SK-MEL-5 (cell line): ENCODE measurements at regions not wholly inside any gene's neighbourhood (a gene's known extent, or its start where the extent isn't known, plus 50 kb on each side); places are given as distances from the start of the nearest gene placed in this dataset.
"Not testable (repeated sequence)": the region's sequence is repeated elsewhere in the genome, so short reads cannot be mapped to it uniquely, and the experiment has no call there.

Experiments used
- DNase-seq: peaks from one replicate; pipeline ENCODE4 v3.0.0-alpha.2; 2016; ENCODE audit warnings: low read depth, low spot score
- in situ Hi-C: cut with HindIII; loops from 2 replicates; pipeline ENCODE4 v1.10.0; 2016; ENCODE audit warnings: low sequenced_read_pairs, high pct_unique_total_duplicates, low pct_unique_long_range_greater_than_20kb

DNA sequence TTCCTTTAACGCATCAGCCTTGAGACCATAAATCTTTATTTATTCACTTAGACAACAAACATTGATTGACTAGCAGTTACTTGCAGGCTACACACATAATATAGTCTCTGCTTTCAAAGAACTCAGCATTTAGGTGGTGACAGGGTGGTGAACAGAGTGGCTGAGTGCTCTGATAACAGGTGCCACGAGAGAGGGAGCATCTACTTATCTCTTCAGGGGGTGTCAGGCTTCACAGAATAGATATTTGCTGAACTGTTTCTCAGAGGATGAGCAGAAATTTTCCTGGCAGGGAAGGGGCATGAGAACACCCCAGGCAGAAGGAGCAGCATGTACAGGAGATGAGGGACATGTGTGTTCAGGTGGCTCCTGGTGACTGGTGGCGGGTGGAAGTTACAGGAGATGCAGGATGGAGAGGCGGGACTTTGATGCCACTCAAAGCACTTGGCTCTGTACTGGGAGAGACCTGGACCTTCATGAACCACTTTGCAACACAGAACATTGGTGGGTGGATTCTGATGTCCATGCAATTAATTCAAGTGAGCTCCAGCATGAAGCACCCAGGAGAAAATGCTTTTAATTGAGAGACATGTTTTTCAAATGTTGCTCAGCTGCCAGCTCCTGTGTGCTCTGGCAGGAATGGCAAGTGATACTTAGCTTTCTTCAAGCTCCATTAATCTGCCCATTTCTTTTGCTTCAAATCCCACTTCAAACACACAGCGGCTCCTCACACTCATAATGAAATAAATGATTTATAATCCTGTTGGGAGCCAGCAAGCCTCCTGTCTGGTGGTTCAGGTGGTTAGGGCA lies 248.9 kb downstream of the MYCN start:
- DNase-seq, result no peak
- in situ Hi-C loops, result no loop called here

DNA sequence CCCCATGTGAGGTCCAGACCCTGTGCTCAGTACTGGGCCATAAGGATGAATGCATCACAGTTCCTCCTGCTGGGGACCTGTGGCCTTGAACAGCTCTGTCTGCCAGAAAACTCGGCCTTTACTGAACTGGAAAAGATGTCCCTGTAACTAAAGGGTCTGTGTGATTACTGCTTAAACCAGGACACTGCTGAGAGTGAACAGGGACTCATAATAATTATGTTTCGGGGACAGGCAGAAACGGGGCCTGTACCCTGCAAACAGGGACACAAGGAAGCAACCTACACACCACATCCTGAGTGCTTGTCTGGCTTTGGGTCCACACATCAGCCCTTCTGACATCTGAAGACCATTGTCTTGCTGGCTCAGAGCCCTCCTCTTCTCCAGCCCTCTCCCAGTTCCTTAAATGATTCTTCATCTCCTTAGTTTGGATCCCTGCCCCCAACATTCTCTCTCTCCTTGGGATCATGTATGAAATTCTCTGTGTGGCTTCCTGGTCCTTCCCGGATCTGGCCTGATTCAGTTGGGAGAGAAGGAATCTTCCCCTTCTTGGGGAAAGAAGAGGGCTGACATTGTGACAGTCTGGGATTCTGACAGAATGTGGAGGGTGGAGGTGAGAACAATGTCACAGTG lies 248.0 kb downstream of the MYCN start:
- in situ Hi-C loops, result no loop called here
- DNase-seq, result no peak

DNA sequence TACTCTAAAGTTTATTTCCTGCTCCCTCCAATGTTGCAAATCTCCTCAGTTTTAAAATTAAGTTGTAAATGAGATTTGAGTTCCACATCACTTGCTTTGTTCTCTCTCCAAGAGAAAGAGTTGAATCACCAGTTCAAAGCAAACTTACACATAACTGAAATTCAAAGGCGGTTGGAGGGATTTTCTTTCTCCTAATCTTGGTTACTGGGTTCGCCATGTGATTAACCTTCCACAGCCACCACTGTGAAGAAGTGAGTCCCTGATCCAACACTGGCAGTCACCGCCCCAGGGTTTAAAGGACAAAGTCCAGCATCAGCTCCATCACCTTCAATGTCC lies 247.1 kb downstream of the MYCN start:
- in situ Hi-C loops, result no loop called here
- DNase-seq, result no peak

DNA sequence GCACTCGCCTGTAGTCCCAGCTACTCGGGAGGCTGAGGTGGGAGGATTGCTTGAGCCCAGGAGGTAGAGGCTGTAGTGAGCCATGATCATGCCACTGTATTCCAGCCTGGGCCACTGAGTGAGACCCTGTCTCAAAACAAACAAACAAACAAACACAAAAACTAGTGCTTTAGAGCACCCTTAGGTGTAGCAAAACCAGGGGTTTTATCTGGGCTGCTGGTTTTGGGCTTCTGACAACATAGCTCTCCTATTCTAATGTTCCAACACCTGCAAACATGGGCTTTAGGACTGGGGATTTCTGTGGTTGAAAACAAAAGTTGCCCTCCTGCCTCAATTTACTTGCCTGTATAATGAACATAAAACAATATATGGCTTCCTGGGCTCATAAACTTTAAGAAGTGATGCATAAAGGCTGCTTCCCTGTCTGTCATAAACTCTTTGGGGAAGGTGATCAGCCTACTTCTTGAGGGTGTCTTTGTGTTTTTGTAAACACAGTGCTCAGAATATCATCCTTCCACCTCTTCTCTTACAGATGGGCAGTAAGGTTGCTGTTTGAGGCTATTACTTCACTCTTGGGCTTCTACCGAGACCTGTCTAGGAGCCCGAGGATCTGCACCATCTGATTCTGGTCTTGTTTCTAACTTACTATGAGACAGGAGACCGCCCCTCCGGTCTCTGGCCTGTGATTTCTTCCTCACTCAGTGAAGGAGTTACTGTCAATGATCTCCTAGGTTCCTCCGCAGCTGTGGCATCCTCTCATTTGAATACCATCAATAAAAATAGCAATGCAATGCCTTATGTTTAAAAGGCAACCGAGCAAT lies 246.5 kb downstream of the MYCN start:
- in situ Hi-C loops, result no loop called here
- no peak for DNase-seq

DNA sequence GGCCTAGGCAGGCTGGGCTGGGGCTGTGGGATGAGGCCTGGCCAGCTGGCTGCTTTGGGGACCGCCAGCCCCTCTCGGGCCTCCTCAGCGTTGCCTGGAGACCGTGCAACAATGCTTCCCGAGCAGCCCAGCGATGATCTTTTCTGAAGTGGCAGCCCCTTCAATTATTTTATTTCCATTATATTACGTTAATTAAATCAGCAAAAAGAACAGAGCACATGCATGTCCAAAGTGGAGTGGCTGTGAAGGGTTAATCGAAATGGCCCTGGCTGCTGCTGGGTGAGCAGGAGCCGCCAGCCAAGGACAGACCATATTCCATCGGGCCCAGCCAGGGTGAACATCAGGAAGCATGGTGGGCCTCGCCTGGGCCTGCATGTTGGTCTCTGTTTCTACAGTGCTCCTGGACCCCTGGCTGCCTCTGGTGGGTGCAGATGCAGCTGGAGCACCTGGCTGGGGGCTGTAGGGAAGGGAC lies 245.5 kb downstream of the MYCN start:
- in situ Hi-C loops, result no loop called here

DNA sequence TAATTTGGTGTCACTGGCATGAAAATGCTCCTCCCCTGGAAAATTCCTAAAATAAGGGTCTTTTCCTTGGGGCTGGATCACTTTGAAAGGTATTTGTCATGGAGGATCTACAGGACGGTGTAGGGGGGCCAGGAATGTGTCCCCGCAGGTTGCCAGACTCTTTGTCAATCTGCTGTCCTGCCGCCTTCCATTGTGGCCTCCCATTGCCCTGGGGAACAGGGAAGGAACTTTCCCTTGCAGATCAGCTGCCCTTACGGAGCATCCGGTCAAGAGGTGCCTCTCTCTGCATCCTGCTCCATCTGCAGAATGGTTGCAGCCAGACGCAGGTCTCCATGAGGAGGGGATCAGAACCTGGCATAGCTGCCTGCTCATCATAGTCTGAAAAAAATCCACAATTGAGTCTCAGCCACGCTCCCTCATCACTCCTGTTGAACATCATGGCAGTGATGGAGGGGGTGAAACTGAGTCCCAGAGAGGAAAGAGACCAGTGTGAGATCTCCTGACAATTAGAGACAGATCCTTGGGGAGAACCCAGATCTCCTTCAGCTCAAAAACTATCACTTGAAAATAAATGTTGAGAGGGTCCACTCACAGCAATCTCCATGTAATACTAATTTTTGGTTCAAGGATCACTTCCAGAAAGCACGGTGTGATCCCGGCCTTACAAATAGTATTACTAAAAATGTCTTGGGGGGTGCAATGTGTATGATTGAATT lies 244.8 kb downstream of the MYCN start:
- in situ Hi-C loops, result no loop called here

More for the DNA sequence above, 245.5 kb downstream of the MYCN start:
- no peak for DNase-seq

DNA sequence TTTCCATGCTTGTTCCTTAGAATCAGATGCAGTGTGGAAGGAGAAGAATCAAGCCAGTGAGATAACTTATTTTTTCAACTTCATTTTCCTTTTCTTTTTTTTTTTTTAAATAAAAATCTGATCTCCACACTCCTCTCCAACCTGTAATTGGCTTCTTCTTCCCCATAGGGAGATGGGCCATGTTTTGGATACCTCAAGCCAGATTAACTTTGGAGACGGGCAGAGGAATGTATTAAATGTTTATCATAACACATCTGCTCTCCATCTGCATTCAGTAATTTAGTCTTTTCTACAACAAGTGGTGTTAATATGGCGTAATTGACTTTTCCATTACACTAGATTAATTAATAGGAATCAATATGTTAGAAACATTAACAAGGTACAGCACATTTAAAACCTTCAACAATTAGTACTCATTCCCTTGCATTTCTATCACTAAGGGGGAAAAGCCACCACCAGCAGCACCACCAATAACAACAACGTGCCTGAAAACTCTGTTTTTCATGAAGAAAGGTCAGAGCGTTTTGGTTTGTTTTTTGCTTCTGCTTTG lies 244.1 kb downstream of the MYCN start:
- no peak for DNase-seq
- in situ Hi-C loops, result no loop called here

More for the DNA sequence above, 244.8 kb downstream of the MYCN start:
- no peak for DNase-seq

DNA sequence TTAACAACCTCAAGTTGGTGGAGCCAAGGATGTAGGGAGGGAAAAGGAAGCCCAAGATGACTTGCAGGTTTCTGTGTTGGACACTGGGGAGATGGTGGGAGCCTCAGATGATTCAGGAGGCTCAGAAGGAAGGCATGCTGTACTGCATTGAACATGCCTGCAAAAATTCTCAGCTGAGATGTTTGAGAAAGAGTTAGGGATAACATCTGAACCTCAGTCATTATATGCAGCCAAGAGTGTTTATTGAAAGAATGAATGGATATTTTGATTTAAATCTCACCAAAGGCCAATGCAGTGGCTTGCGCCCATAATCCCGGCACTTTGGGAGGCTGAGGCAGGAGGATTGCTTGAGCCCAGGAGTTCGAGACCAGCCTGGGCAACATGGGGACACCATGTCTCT lies 243.0 kb downstream of the MYCN start:
- no peak for DNase-seq
- in situ Hi-C loops, result no loop called here

DNA sequence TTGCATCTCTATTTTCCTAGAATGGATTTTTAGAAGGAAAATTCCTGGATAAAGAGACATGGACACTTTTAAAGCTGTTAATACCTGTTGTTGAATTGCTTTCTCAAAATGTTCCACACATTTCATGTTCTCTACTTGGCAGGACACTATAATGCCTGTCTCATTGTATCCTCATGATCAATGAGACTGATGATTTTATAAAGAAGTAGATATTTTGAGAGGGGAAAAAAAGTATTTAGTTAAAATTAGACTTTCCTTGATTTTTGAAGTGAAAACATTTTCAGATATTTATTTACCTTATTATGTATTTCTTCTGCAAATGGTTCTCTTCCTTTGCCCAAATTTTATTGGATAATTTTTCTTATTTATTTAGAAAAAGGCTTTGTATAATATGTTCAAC lies 242.5 kb downstream of the MYCN start:
- in situ Hi-C loops, result no loop called here
- no peak for DNase-seq

DNA sequence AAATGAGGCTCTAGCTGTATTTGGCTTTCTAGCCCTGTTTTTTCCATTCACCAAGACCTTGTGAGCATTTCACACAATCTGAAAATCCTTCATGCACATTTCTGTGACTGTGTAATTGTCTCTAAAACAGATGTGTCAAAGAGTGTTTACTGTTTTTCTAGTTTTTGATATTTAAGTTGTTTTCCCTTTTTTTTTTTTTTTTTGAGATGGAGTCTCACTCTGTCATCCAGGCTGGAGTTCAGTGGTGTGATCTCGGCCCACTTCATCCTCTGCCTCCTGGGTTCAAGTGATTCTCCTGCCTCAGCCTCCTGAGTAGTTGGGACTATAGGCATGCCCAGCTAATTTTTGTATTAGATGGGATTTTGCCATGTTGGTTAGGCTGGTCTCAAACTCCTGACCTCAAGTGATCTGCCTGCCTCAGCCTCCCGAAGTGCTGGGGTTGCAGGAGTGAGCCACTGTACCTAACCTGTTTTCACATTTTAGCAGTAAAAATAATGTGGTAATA lies 242.0 kb downstream of the MYCN start:
- in situ Hi-C loops, DNase-seq: not testable (repeated sequence)

DNA sequence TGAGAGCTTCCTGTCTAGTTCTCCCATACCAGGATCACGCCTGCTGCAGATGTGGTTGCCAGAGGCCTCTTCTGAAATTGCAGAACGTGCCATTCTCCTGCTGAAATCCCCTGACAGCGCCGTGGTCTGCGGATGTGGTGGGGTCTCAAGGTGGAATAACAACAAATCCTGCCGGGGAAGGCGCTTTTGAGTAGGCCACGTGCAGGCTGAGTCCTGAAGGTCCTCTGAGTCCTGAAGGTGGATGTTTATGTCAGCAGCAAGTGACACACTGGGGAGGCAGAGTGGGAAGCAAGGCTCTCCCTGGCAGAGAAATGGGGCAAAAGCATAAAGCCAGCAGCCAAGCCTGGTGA lies 241.4 kb downstream of the MYCN start:
- no peak for DNase-seq
- in situ Hi-C loops, result no loop called here

DNA sequence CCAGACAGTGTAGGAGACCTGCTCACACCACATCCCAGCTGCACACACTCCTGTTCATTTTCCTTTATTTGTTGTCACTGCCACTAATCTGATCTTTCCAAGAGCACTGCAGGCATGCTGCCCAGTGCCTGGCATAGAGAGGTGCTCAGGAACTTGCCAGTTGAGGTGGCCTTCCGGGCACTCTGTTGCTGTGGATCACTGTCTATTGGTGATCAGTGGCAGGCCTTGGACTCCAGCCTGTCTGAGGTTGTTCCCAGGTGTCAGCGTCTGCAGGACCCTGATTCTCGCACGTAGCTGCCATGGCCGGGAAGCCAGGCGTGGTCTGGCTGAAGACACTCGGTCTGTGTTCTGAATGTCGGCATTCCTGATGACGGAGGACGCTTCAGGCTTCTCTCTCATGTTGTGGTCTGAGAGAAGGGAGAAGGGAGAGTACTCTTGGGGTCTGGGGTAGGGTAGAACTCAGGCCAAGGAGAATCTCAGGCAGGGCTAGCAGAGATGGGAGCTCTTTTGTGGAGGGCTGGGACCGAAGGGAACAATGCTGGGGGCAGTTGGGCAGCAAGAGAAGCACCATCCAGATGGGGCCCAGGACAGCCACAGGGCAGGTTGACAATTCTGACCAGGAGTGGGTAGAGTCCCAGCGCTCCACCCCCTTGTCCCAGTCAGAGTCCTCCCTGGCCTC lies 240.9 kb downstream of the MYCN start:
- no peak for DNase-seq

DNA sequence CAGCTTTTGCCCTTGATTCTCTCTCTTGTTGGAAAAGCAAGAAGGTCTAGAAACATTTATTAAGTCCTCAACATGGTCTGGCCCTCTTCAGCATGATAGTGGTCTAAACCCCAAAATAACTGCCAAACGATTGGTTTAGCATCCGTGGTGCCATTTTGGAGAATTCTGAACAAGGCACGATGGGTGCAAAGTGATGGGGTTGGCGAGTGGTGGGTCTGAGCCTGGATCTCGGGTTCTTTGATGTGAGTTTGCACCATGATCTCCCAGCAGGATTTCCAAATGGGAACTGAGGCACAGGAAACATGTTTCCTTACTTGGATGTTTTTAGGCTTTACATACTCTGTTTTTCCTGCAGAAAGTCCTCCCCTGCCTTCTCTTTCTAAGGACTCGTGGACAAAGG lies 240.3 kb downstream of the MYCN start:
- no peak for DNase-seq
- in situ Hi-C loops, result no loop called here

More for the DNA sequence above, 240.9 kb downstream of the MYCN start:
- in situ Hi-C loops, result no loop called here

DNA sequence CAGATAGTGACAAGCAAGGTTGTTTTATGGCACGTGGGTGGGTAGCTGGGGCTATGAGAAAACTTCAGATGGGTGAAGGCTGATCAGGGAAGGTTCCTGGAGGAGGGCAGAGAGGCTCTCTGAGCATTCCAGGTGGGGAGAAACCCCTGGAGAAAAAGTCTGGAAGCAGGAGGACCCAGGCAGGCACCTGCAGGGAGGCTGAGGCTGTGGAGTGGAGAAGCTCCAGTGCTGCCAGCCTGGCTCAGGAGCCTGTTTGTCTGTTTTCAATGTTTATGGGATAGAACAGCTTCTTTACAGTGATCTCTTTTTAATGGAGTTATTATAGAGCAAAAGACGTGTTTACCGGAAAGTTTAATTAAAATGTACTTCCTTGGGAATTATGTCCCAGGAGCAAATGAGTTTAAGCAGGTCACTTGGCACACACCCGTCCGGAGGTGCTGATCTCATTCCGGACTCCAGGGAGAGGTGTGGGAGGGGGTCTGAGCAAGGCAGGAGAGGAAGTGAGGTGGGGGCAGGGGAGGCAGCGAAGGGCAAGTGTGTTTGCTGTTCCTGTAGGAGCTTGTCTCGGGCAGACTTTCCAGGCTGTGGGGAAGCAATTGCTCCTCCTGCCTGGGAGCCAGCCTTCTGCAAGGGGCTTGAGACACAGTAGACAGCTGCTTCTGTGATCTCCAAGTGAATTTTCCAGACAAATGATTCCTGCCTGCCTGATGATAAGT lies 239.5 kb downstream of the MYCN start:
- DNase-seq, result no peak
- in situ Hi-C loops, result no loop called here

DNA sequence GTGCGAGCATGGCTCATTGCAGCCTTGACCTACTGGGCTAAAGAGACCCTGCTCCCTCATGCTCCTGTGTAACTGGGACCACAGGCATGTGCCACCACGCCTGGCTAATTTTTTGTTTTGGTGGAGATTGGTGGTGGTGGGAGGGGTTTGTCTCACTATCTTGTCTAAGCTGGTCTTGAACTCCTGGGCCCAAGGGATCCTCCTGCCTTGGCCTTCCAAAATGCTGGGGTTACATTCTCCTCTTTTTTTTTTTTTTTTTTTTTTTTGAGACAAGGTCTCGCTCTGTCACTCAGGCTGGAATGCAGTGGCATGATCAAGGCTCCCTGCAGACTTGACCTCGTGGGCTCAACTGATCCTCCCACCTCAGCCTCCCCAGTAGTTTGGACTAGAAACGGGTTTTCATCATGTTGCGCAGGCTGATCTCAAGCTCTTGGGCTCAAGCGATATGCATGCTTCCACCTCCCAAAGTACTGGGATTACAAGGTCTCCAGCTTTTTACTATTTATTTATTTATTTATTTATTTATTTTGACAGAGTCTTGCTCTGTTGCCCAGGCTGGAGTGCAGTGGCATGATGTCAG lies 238.3 kb downstream of the MYCN start:
- in situ Hi-C loops, result no loop called here
- no peak for DNase-seq

DNA sequence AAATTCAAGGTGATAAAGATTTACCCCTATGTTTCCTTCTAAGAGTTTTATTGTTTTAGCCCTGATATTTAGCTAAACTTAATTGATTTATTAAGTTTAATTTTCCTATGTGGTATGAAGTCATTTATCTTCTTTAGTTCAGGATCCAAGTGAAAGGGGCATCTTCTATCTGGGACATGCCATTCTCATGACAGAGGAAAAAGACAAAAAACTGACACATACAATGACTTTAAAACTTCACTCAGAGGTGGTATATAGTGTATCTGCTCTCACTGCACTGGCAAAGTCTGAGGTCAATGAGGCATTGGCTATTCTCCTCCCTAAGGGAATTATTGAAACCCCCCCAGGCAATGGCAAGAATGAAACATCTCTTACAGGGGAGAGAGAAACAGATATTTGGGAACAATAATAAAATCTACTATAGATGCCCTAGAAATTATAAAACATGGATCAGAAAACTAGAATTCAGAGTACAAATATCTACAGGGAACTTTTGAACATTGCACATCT lies 237.4 kb downstream of the MYCN start:
- in situ Hi-C loops, result no loop called here
- no peak for DNase-seq
